ENCODE measurements at regions not wholly inside any gene's neighbourhood (a gene's known extent, or its start where the extent isn't known, plus 50 kb on each side); places are given as distances from the start of the nearest gene placed in this dataset.

GRCh38 chr3:125654526-125654925 lies 59.2 kb upstream of the OSBPL11 start:
- 93 to 100% methylated on average over 1 of the region's 1 CpG for WGBS, 2 donors
- no peaks in the 10 kb centered on the region for H3K27me3 ChIP-seq
- ATAC-seq (no peak), FAIRE-seq (no peak), DNase-seq (no peak)
- TF ChIP-seq, protein P1, sequence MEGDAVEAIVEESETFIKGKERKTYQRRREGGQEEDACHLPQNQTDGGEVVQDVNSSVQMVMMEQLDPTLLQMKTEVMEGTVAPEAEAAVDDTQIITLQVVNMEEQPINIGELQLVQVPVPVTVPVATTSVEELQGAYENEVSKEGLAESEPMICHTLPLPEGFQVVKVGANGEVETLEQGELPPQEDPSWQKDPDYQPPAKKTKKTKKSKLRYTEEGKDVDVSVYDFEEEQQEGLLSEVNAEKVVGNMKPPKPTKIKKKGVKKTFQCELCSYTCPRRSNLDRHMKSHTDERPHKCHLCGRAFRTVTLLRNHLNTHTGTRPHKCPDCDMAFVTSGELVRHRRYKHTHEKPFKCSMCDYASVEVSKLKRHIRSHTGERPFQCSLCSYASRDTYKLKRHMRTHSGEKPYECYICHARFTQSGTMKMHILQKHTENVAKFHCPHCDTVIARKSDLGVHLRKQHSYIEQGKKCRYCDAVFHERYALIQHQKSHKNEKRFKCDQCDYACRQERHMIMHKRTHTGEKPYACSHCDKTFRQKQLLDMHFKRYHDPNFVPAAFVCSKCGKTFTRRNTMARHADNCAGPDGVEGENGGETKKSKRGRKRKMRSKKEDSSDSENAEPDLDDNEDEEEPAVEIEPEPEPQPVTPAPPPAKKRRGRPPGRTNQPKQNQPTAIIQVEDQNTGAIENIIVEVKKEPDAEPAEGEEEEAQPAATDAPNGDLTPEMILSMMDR (IDR thresholded peaks at IDR 0.05): no peak
- no peaks in the 10 kb centered on the region for H3K36me3 ChIP-seq
- H3K27ac ChIP-seq: no peak overlapping the region
- intact Hi-C loops (cut with DNase I): no loop called here
- H3K4me3 ChIP-seq: no peak overlapping the region
- no peaks in the 10 kb centered on the region for H3K4me1 ChIP-seq
- no peaks in the 10 kb centered on the region for H3K9me3 ChIP-seq

- DNase-seq (no peak), FAIRE-seq (no peak), ATAC-seq (no peak)
- Histone ChIP-seq H3K9me3 (no peaks in the 10 kb centered on the region), H3K4me1 (no peaks in the 10 kb centered on the region), H3K4me3 (no peak overlapping the region), H3K27me3 (no peaks in the 10 kb centered on the region), H3K36me3 (no peaks in the 10 kb centered on the region), H3K27ac (no peak overlapping the region)
- intact Hi-C loops (cut with DNase I): no loop called here
- TF ChIP-seq, protein P1 (IDR thresholded peaks at IDR 0.05): no peak
- WGBS, 2 donors: 69 to 76% methylated on average over 2 of the region's 2 CpGs
These were observed 67.4 kb upstream of the OSBPL11 start for GRCh38 chr3:125662675-125663074.

- ATAC-seq (no peak), FAIRE-seq (no peak), DNase-seq (no peak)
- Histone ChIP-seq H3K27me3 (no peaks in the 10 kb centered on the region), H3K9me3 (no peaks in the 10 kb centered on the region), H3K4me3 (no peak overlapping the region), H3K27ac (no peak overlapping the region), H3K36me3 (no peaks in the 10 kb centered on the region), H3K4me1 (no peaks in the 10 kb centered on the region)
- TF ChIP-seq, protein P1 (IDR thresholded peaks at IDR 0.05): no peak
- 97% methylated on average over 1 of the region's 1 CpG for WGBS, 2 donors
- intact Hi-C loops (cut with DNase I): no loop called here
These were observed 75.1 kb upstream of the OSBPL11 start for GRCh38 chr3:125670352-125670751.

DNA sequence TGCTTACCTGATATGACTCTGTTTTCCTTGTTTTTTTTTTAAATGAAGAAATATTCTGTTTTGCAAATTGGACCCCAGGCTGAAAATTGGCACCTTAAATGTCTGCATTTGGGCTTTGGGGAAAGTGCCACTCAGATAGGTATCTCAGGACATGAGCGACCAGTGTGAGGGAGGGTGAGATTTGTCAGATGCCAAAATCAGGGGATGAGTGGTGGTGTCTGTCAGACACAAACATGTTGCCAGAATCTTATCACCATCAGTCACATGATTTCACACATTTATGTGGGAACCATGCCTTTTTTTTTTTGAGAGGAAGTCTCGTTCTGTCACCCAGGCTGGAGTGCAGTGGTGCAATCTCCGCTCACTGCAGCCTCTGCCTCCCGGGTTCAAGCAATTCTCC lies 75.6 kb upstream of the OSBPL11 start:
- FAIRE-seq (no peak), ATAC-seq (no peak), DNase-seq (no peak)
- Histone ChIP-seq H3K9me3 (no peaks in the 10 kb centered on the region), H3K36me3 (no peaks in the 10 kb centered on the region), H3K4me3 (no peak overlapping the region), H3K4me1 (no peaks in the 10 kb centered on the region), H3K27me3 (no peaks in the 10 kb centered on the region), H3K27ac (no peak overlapping the region)
- 89 to 90% methylated on average over 4 of the region's 4 CpGs for WGBS, 2 donors
- intact Hi-C loops (cut with DNase I): no loop called here
- TF ChIP-seq, protein P1 (IDR thresholded peaks at IDR 0.05): no peak

- FAIRE-seq: no peak
- WGBS, 2 donors: 87 to 91% methylated on average over 36 to 39 of the region's 39 CpGs
- intact Hi-C loops (cut with DNase I): no loop called here
- peak in 1 of 6 donors; percentile 48 for DNase-seq
- no peak overlapping the region for H3K4me3 ChIP-seq
- no peak for ATAC-seq
- TF ChIP-seq, protein P1 (IDR thresholded peaks at IDR 0.05): no peak
- H3K4me1 ChIP-seq: no peaks in the 10 kb centered on the region
- H3K27ac ChIP-seq: no peak overlapping the region
- H3K27me3 ChIP-seq: no peaks in the 10 kb centered on the region
- no peaks in the 10 kb centered on the region for H3K36me3 ChIP-seq
- no peaks in the 10 kb centered on the region for H3K9me3 ChIP-seq
These were observed 76.4 kb upstream of the OSBPL11 start for GRCh38 chr3:125671461-125672243.

Data from pancreas (tissue), 10 donors.